Endothelial cell (in vitro differentiated cells): ENCODE measurements at regions not wholly inside any gene's neighbourhood (a gene's known extent, or its start where the extent isn't known, plus 50 kb on each side); places are given as distances from the start of the nearest gene placed in this dataset.

Experiments used
- DNase-seq: peaks from one replicate; pipeline ENCODE4 v3.0.0; 2021; ENCODE audit warnings: low spot score
- H3K27ac Mint-ChIP-seq: one replicate; pipeline ENCODE4 v1.8.0; 2021; ENCODE audit warnings: mixed read lengths, inconsistent platforms; ENCODE audit not compliant: unreplicated experiment
- H3K27me3 Mint-ChIP-seq: one replicate; pipeline ENCODE4 v1.8.0; 2021; ENCODE audit warnings: mild to moderate bottlenecking, moderate library complexity, mixed read lengths, inconsistent platforms; ENCODE audit not compliant: unreplicated experiment
- H3K36me3 Mint-ChIP-seq: one replicate; pipeline ENCODE4 v1.8.0; 2021; ENCODE audit warnings: mild to moderate bottlenecking, low read depth, mixed read lengths, inconsistent platforms; ENCODE audit not compliant: unreplicated experiment
- H3K4me1 Mint-ChIP-seq: one replicate; pipeline ENCODE4 v1.8.0; 2021; ENCODE audit warnings: mild to moderate bottlenecking, mixed read lengths, inconsistent platforms; ENCODE audit not compliant: unreplicated experiment
- H3K4me3 Mint-ChIP-seq: one replicate; pipeline ENCODE4 v1.8.0; 2021; ENCODE audit warnings: mild to moderate bottlenecking, mixed read lengths, inconsistent platforms; ENCODE audit not compliant: unreplicated experiment
- H3K9me3 Mint-ChIP-seq: one replicate; pipeline ENCODE4 v1.8.0; 2021; ENCODE audit warnings: mixed read lengths, inconsistent platforms; ENCODE audit not compliant: unreplicated experiment
- TF ChIP-seq, protein P1 (sequence below): fragments of 200-600 bp; sonication (generic); IDR thresholded peaks from one replicate; pipeline ENCODE4 v1.5.0; 2021; ENCODE audit warnings: antibody characterized with exemption; ENCODE audit not compliant: unreplicated experiment

DNA sequence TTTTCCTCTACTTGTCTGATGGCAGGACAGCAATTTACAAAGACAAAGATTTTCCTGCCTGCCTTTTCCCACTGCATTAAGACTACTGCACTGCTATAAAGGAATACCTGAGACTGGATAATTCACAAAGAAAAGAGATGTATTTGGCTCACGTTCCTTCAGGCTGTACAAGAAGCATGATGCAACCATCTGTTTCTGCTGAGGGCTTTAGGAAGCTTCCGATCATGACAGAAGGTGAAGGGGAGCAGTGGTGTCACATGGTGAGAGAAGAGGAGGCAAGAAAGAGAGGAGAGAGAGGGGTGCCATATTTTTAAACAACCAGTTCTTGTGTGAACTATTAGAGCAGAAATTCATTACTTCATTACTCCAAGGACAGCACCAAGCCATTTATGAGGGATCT lies 617.1 kb upstream of the HTR2C start:
- H3K36me3 Mint-ChIP-seq, result no peaks in the 10 kb centered on the region
- TF ChIP-seq, protein P1, sequence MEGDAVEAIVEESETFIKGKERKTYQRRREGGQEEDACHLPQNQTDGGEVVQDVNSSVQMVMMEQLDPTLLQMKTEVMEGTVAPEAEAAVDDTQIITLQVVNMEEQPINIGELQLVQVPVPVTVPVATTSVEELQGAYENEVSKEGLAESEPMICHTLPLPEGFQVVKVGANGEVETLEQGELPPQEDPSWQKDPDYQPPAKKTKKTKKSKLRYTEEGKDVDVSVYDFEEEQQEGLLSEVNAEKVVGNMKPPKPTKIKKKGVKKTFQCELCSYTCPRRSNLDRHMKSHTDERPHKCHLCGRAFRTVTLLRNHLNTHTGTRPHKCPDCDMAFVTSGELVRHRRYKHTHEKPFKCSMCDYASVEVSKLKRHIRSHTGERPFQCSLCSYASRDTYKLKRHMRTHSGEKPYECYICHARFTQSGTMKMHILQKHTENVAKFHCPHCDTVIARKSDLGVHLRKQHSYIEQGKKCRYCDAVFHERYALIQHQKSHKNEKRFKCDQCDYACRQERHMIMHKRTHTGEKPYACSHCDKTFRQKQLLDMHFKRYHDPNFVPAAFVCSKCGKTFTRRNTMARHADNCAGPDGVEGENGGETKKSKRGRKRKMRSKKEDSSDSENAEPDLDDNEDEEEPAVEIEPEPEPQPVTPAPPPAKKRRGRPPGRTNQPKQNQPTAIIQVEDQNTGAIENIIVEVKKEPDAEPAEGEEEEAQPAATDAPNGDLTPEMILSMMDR, result no peak
- H3K4me1 Mint-ChIP-seq, result no peaks in the 10 kb centered on the region
- no peak overlapping the region for H3K4me3 Mint-ChIP-seq
- no peak for DNase-seq
- H3K27ac Mint-ChIP-seq, result no peak overlapping the region
- H3K9me3 Mint-ChIP-seq, result no peaks in the 10 kb centered on the region
- no peaks in the 10 kb centered on the region for H3K27me3 Mint-ChIP-seq

DNA sequence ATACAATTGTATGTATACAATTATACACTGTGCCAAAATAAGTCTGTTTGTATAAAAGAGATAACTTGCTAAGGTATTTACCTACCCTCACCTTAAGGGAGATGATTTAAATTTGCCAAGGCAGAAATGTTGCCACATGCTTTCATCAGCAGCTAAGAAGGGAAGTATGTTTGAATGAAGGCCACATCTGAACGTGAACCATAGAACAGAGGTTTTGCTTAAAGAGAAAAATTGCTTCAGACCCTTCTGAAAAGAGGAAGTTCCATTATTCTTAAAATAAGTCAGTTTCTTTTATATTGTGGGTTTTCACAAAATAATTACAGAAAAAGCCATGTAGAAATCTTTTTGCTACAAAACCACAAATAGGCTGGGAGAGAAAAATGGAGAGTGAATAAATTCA lies 621.5 kb upstream of the HTR2C start:
- TF ChIP-seq, protein P1, result no peak
- H3K36me3 Mint-ChIP-seq, result no peaks in the 10 kb centered on the region
- H3K27ac Mint-ChIP-seq, result no peak overlapping the region
- H3K27me3 Mint-ChIP-seq, result no peaks in the 10 kb centered on the region
- H3K4me3 Mint-ChIP-seq, result no peak overlapping the region
- H3K4me1 Mint-ChIP-seq, result no peaks in the 10 kb centered on the region
- no peak for DNase-seq
- H3K9me3 Mint-ChIP-seq, result no peaks in the 10 kb centered on the region

DNA sequence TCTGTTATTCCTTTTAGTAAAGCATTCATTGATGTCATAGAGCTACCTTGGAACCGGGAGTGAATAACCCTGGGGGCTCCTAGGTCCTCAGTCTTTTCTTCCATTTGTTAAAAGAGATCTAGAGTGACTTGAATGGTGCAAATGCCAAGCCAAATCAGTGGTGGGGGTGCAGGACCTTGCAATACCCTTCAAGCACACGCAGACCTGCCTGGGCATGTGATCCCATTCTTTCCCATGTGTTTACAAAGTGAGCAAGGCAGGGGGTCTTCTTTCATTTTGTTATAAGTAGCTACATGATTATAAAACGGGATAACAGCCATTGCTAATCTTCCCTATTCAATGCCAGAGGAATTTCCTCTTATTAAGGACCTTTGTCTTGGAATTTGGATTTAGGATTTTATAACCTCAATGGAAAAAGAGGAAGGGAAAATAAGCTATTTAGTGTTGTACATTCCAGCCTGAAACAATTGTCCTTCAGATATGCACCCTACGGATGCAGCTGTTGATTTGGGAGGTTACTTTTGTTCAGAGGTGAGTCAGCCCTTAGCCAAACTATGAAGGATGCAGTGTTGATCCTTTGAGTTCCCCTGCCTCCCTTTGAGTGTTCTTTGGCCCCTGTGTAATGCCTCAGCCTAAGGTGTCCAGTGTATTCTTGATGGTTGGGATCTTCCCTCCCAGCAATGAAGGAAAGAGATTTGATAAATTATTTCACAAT lies 623.8 kb upstream of the HTR2C start:
- Mint-ChIP-seq H3K27me3 (no peaks in the 10 kb centered on the region), H3K9me3 (no peaks in the 10 kb centered on the region), H3K27ac (no peak overlapping the region), H3K36me3 (no peaks in the 10 kb centered on the region), H3K4me1 (no peaks in the 10 kb centered on the region), H3K4me3 (no peak overlapping the region)
- no peak for DNase-seq
- TF ChIP-seq, protein P1, result no peak

DNA sequence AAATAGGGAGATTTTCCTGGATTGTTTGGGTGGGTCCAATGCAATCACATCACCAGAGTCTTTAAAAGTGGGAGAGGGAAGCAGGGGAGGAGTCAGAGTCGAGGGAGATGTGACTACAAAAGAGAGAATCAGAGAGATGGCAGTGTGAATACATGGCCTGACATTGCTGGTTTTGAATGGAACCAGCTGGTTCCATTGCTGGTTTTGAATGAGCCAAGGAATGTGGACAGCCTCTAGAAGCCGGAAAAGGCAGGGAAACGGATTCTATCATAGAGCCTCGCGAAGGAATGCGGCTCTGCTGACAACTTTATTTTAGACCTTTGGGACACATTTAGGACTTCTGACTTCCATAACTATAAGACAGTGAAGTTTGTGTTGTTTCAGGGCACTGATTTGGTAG lies 627.0 kb upstream of the HTR2C start:
- Mint-ChIP-seq H3K4me3 (no peak overlapping the region), H3K36me3 (no peaks in the 10 kb centered on the region), H3K4me1 (no peaks in the 10 kb centered on the region), H3K27ac (no peak overlapping the region), H3K27me3 (no peaks in the 10 kb centered on the region), H3K9me3 (no peaks in the 10 kb centered on the region)
- TF ChIP-seq, protein P1, result no peak
- DNase-seq, result no peak

DNA sequence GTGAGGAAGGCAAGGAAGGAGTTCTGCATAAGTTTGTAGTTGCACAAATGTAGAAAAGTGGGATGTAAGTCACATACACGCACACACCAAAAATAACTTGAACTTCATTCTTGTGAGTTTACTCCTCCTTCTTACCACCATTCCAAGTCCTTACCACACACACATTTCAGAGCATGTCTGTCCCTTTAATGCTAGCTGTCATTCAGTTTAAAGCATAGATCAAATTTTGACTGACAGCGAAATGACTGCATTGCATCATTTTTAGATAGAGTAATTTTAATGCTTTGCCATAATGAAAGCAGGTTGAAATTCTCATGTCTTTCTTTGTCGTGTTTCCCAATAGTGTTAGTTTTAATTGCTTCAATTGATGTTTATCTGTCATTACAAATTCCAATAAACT lies 629.6 kb upstream of the HTR2C start:
- Mint-ChIP-seq H3K4me3 (no peak overlapping the region), H3K27ac (no peak overlapping the region), H3K27me3 (no peaks in the 10 kb centered on the region), H3K36me3 (no peaks in the 10 kb centered on the region), H3K4me1 (no peaks in the 10 kb centered on the region), H3K9me3 (no peaks in the 10 kb centered on the region)
- TF ChIP-seq, protein P1, result no peak
- DNase-seq, result no peak
